IMR-90 (cell line): ENCODE measurements at regions not wholly inside any gene's neighbourhood (a gene's known extent, or its start where the extent isn't known, plus 50 kb on each side); places are given as distances from the start of the nearest gene placed in this dataset.

Source experiments
- ATAC-seq: fragments of 200-7000 bp; cut with Tn5 transposase; 2 replicates; pipeline ENCODE4 v1.9.1; 2020; ENCODE audit warnings: low read depth, mild to moderate bottlenecking, moderate library complexity
- BruUV-seq: library from RNA; stranded (reverse); fragments of 400-500 nt; replicated peaks from 2 replicates; lab custom pipeline; 2021; lab: Mats Ljungman, UMichigan
- CTCF ChIA-PET: fragments of 300-600 bp; formaldehyde crosslinking; extraction: SDS; loops from one replicate; lab custom pipeline; 2021; ENCODE audit warnings: antibody characterized with exemption; lab: Yijun Ruan, JAX
- POLR2A ChIA-PET: fragments of 300-600 bp; sonication (Branson Sonifier 250); formaldehyde crosslinking; loops from one replicate; lab custom pipeline; 2022; ENCODE audit warnings: antibody characterized with exemption; ENCODE audit not compliant: unreplicated experiment; lab: Charles Lee
- DNase-seq: peaks from one replicate; pipeline ENCODE4 v3.0.0; 2013
- H2AFZ ChIP-seq: replicated peaks from 2 replicates; pipeline ENCODE3; 2013; ENCODE audit warnings: low read length, mild to moderate bottlenecking; ENCODE audit not compliant: poor library complexity
- H2AK5ac ChIP-seq: 2 replicates; pipeline ENCODE4 v1.6.1; 2013; ENCODE audit warnings: low read depth, low read length, inconsistent platforms
- H2AK9ac ChIP-seq: replicated peaks from 2 replicates; pipeline ENCODE3; 2013; ENCODE audit warnings: mild to moderate bottlenecking, low read depth, low read length, moderate library complexity; ENCODE audit not compliant: poor library complexity
- H2BK120ac ChIP-seq: 2 replicates; pipeline ENCODE4 v1.6.1; 2013; ENCODE audit warnings: low read depth, low read length, inconsistent platforms
- H2BK15ac ChIP-seq: 3 replicates; pipeline ENCODE4 v1.6.1; 2013; ENCODE audit warnings: low read depth, low read length, inconsistent platforms
- H2BK20ac ChIP-seq: 2 replicates; pipeline ENCODE4 v1.6.1; 2013; ENCODE audit warnings: low read depth, mild to moderate bottlenecking, inconsistent platforms, low read length, moderate library complexity
- H2BK5ac ChIP-seq: 2 replicates; pipeline ENCODE4 v1.6.1; 2013; ENCODE audit warnings: mild to moderate bottlenecking, low read depth, low read length, inconsistent platforms; ENCODE audit not compliant: poor library complexity, severe bottlenecking
- H3K14ac ChIP-seq: replicated peaks from 2 replicates; pipeline ENCODE4 v1.6.1; 2013; ENCODE audit warnings: low read depth, low read length, inconsistent platforms
- H3K18ac ChIP-seq: 2 replicates; pipeline ENCODE4 v1.6.1; 2013; ENCODE audit warnings: low read depth, low read length, control low read depth
- H3K23ac ChIP-seq: 2 replicates; pipeline ENCODE4 v1.6.1; 2013; ENCODE audit warnings: low read depth, low read length, inconsistent platforms
- H3K27ac ChIP-seq: 2 replicates; pipeline ENCODE4 v1.5.1; 2013; ENCODE audit warnings: mild to moderate bottlenecking, control low read depth, low read length; ENCODE audit not compliant: insufficient read depth
- H3K27me3 ChIP-seq: 2 replicates; pipeline ENCODE4 v1.6.1; 2013; ENCODE audit warnings: low read length; ENCODE audit not compliant: control insufficient read depth, insufficient read depth
- H3K36me3 ChIP-seq: 2 replicates; pipeline ENCODE4 v1.6.1; 2013; ENCODE audit warnings: low read length, mixed read lengths; ENCODE audit not compliant: control insufficient read depth, insufficient read depth
- H3K4ac ChIP-seq: 2 replicates; pipeline ENCODE4 v1.6.1; 2013; ENCODE audit warnings: low read depth, low read length, inconsistent platforms
- H3K4me1 ChIP-seq: 2 replicates; pipeline ENCODE4 v1.6.1; 2013; ENCODE audit warnings: low read length, mixed read lengths; ENCODE audit not compliant: control insufficient read depth, insufficient read depth
- H3K4me2 ChIP-seq: 2 replicates; pipeline ENCODE4 v1.6.1; 2013; ENCODE audit warnings: low read depth, mild to moderate bottlenecking, control low read depth, low read length, moderate library complexity
- H3K4me3 ChIP-seq: 2 replicates; pipeline ENCODE4 v1.5.1; 2013; ENCODE audit warnings: low read depth, mild to moderate bottlenecking, control low read depth, low read length, moderate library complexity; ENCODE audit not compliant: insufficient read depth
- H3K56ac ChIP-seq: 2 replicates; pipeline ENCODE4 v1.6.1; 2013; ENCODE audit warnings: low read length, inconsistent platforms; ENCODE audit not compliant: insufficient read depth; ENCODE audit errors: extremely low read depth
- H3K79me1 ChIP-seq, 2 experiments: 2 replicates each; pipeline ENCODE4 v1.6.1; 2013; ENCODE audit warnings: low read length in 2 of 2, inconsistent platforms in 1 of 2, low read depth in 1 of 2
- H3K9ac ChIP-seq: 2 replicates; pipeline ENCODE4 v1.6.1; 2013; ENCODE audit warnings: low read depth, low read length, control low read depth
- H3K9me1 ChIP-seq: 2 replicates; pipeline ENCODE4 v1.6.1; 2013; ENCODE audit warnings: low read length, inconsistent platforms; ENCODE audit not compliant: insufficient read depth
- H3K9me3 ChIP-seq: 2 replicates; pipeline ENCODE4 v1.6.1; 2013; ENCODE audit warnings: low read length; ENCODE audit not compliant: control insufficient read depth, insufficient read depth
- H4K20me1 ChIP-seq: 2 replicates; pipeline ENCODE4 v1.6.1; 2013; ENCODE audit warnings: low read length, inconsistent platforms; ENCODE audit not compliant: insufficient read depth
- H4K5ac ChIP-seq: 2 replicates; pipeline ENCODE4 v1.6.1; 2013; ENCODE audit warnings: mild to moderate bottlenecking, low read depth, low read length, control low read depth
- H4K8ac ChIP-seq, 2 experiments: 2 replicates each; pipeline ENCODE4 v1.6.1; 2013; ENCODE audit warnings: low read depth in 2 of 2, low read length in 2 of 2, control low read depth in 1 of 2, inconsistent platforms in 1 of 2
- H4K91ac ChIP-seq: 2 replicates; pipeline ENCODE4 v1.6.1; 2013; ENCODE audit warnings: low read depth, low read length, inconsistent platforms; ENCODE audit not compliant: insufficient read depth
- FOS ChIP-seq: fragments of 150-350 bp; IDR thresholded peaks from 2 replicates; pipeline ENCODE4 v1.6.1; 2016; ENCODE audit warnings: low read depth, low read length
- MAFK ChIP-seq: IDR thresholded peaks from 2 replicates; pipeline ENCODE4 v1.6.1; 2012; ENCODE audit warnings: low read depth, low read length, improper control_type of control experiment
- RAD21 ChIP-seq: IDR thresholded peaks from 2 replicates; pipeline ENCODE4 v1.6.1; 2012; ENCODE audit warnings: low read length, improper control_type of control experiment
- RFX5 ChIP-seq: IDR thresholded peaks from 2 replicates; pipeline ENCODE4 v1.8.0; 2012; ENCODE audit warnings: low read depth, mild to moderate bottlenecking, low read length, moderate library complexity
- SMC3 ChIP-seq: fragments of 150-350 bp; IDR thresholded peaks from 2 replicates; pipeline ENCODE4 v1.6.1; 2016; ENCODE audit warnings: low read depth, mild to moderate bottlenecking, antibody characterized with exemption, low read length, moderate library complexity
- WGBS, 2 experiments: methylation state at CpG; one replicate each; pipeline versions ENCODE4 v1.1.5 to v1.1.7; 2013; ENCODE audit warnings: missing lambda C conversion rate in 2 of 2; ENCODE audit not compliant: insufficient read length in 1 of 2; ENCODE audit errors: extremely low coverage in 2 of 2; 5-methylcytosine and 5-hydroxymethylcytosine counted together
- dilution Hi-C: fragments of 300-500 bp; cut with HindIII; formaldehyde crosslinking; loops from one replicate; pipeline ENCODE4 v1.14.3; 2018; ENCODE audit warnings: low sequenced_read_pairs; ENCODE audit not compliant: unreplicated experiment
- in situ Hi-C: fragments of 300-500 bp; cut with MboI; formaldehyde crosslinking; loops from 3 replicates; pipeline ENCODE4 v1.14.3; 2019; ENCODE audit warnings: low sequenced_read_pairs, inconsistent platforms, mixed read lengths
- intact Hi-C: fragments of 100-400 bp; cut with micrococcal nuclease; formaldehyde crosslinking; loops from 2 replicates; pipeline ENCODE4 v1.10.0; 2022
- TF ChIP-seq, protein P1 (sequence below): fragments of 150-350 bp; IDR thresholded peaks from 2 replicates; pipeline ENCODE4 v1.6.1; 2017; ENCODE audit warnings: mild to moderate bottlenecking, antibody characterized with exemption, low read length, low read depth

DNA sequence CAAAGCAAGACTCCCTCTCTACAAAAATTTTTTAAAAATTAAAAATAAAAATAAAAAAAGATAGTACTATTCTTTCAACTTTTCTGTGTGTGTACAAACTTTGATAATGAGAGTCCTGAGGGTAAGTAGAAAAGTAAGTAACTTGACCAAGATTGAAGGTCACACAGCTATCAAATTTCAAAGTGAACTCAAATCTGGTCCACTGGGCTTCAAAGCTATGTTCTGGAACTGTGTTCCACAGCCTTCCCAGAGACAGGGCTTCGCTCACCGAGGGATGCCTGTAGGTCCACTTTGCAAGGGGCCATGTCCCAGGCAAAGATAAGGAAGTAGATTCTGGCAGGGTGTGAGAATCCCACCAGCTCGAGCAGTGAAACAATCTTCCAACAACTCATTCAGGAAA is 56.3 kb upstream of the TNRC6A start:
- H2BK20ac ChIP-seq: peak overlapping the region; percentile 28; the same call in 1 of the 2 replicates
- CTCF ChIA-PET: no interaction called here
- H3K36me3 ChIP-seq: no peaks in the 10 kb centered on the region
- H3K4me2 ChIP-seq: no peak overlapping the region
- ATAC-seq (no peak), DNase-seq (no peak)
- H4K8ac ChIP-seq: no peak overlapping the region
- H3K4me1 ChIP-seq: peaks cover 9% of the 10 kb centered on the region
- H3K79me1 ChIP-seq: peaks cover 0 to 3% of the 10 kb centered on the region in 2 experiments; a peak in 1 of 4 replicates
- BruUV-seq: no TSS peak
- TF ChIP-seq RFX5 (no peak), FOS (no peak), MAFK (no peak), RAD21 (no peak), SMC3 (no peak)
- TF ChIP-seq, protein P1, sequence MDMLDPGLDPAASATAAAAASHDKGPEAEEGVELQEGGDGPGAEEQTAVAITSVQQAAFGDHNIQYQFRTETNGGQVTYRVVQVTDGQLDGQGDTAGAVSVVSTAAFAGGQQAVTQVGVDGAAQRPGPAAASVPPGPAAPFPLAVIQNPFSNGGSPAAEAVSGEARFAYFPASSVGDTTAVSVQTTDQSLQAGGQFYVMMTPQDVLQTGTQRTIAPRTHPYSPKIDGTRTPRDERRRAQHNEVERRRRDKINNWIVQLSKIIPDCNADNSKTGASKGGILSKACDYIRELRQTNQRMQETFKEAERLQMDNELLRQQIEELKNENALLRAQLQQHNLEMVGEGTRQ: no peak
- no peak overlapping the region for H3K18ac ChIP-seq
- POLR2A ChIA-PET: no interaction called here
- intact Hi-C loops (no loop called here), in situ Hi-C loops (no loop called here), dilution Hi-C loops (no loop called here)
- no peak overlapping the region for H4K91ac ChIP-seq
- H4K5ac ChIP-seq: no peak overlapping the region
- H3K9ac ChIP-seq: no peak overlapping the region
- WGBS, 2 experiments: no CpG with 5 or more reads among the region's 3 CpGs
- H2BK120ac ChIP-seq: peak overlapping the region; percentile 32
- no peak overlapping the region for H3K27ac ChIP-seq
- no peak overlapping the region for H3K23ac ChIP-seq
- H3K27me3 ChIP-seq: no peaks in the 10 kb centered on the region
- H2BK15ac ChIP-seq: no peak overlapping the region
- no peak overlapping the region for H3K4me3 ChIP-seq
- no peak overlapping the region; the same call in 1 of the 2 replicates for H3K4ac ChIP-seq
- peaks cover 10% of the 10 kb centered on the region for H3K9me1 ChIP-seq
- peak overlapping the region; percentile 60 for H2AFZ ChIP-seq
- no peaks in the 10 kb centered on the region for H3K9me3 ChIP-seq
- H2AK5ac ChIP-seq: no peak overlapping the region; the same call in 1 of the 2 replicates
- H2AK9ac ChIP-seq: no peak overlapping the region
- H3K14ac ChIP-seq: no peak overlapping the region
- no peak overlapping the region for H2BK5ac ChIP-seq
- H3K56ac ChIP-seq: no peak overlapping the region
- no peaks in the 10 kb centered on the region for H4K20me1 ChIP-seq
